Fibroblast of lung (primary cell): ENCODE measurements at regions not wholly inside any gene's neighbourhood (a gene's known extent, or its start where the extent isn't known, plus 50 kb on each side); places are given as distances from the start of the nearest gene placed in this dataset.
A peak's percentile ranks its signal among the peaks of the same experiment; 100 is the strongest.

ENCODE experiments used
- DNase-seq, 2 donors: peaks; one replicate each; pipeline versions ENCODE4 v3.0.0 to v3.0.0-alpha.2; 2010; ENCODE audit warnings: low read depth in 2 of 2
- H2AFZ ChIP-seq: 2 replicates; pipeline ENCODE4 v1.5.1; 2012; ENCODE audit warnings: low read length, control low read depth, inconsistent platforms
- H3K27ac ChIP-seq: 2 replicates; pipeline ENCODE4 v1.5.1; 2011; ENCODE audit warnings: low read length, control low read depth; ENCODE audit not compliant: insufficient read depth
- H3K27me3 ChIP-seq: 2 replicates; pipeline ENCODE4 v1.5.1; 2011; ENCODE audit warnings: mild to moderate bottlenecking, low read length; ENCODE audit not compliant: control insufficient read depth, insufficient read depth
- H3K36me3 ChIP-seq: 2 replicates; pipeline ENCODE4 v1.5.1; 2011; ENCODE audit warnings: low read length; ENCODE audit not compliant: control insufficient read depth, insufficient read depth
- H3K4me1 ChIP-seq: 2 replicates; pipeline ENCODE4 v1.5.1; 2011; ENCODE audit warnings: low read length; ENCODE audit not compliant: control insufficient read depth, insufficient read depth; ENCODE audit errors: extremely low read depth
- H3K4me2 ChIP-seq: 2 replicates; pipeline ENCODE4 v1.5.1; 2011; ENCODE audit warnings: low read length, control low read depth; ENCODE audit not compliant: insufficient read depth; ENCODE audit errors: extremely low read depth
- H3K4me3 ChIP-seq, 4 experiments: fragments of 200-600 bp in 1 of 4; sonication (generic) in 1 of 4; replicated peaks in 1 of 4; 2 replicates each; pipeline ENCODE4 v1.5.1; 2011 to 2016; ENCODE audit warnings: low read length in 4 of 4, low read depth in 3 of 4, mild to moderate bottlenecking in 3 of 4, control low read depth in 2 of 4, inconsistent platforms in 1 of 4, mixed read lengths in 1 of 4; ENCODE audit not compliant: insufficient read depth in 1 of 4; ENCODE audit errors: control extremely low read depth in 1 of 4
- H3K79me2 ChIP-seq: 2 replicates; pipeline ENCODE4 v1.5.1; 2012; ENCODE audit warnings: mild to moderate bottlenecking, low read length, inconsistent platforms; ENCODE audit not compliant: control insufficient read depth, insufficient read depth
- H3K9ac ChIP-seq: 2 replicates; pipeline ENCODE4 v1.5.1; 2011; ENCODE audit warnings: mild to moderate bottlenecking, low read length, control low read depth; ENCODE audit not compliant: insufficient read depth
- H3K9me3 ChIP-seq: 2 replicates; pipeline ENCODE4 v1.5.1; 2012; ENCODE audit warnings: low read depth, low read length; ENCODE audit not compliant: control insufficient read depth, insufficient read depth
- H4K20me1 ChIP-seq: 2 replicates; pipeline ENCODE4 v1.5.1; 2011; ENCODE audit warnings: low read length; ENCODE audit not compliant: control insufficient read depth, insufficient read depth; ENCODE audit errors: extremely low read depth
- EZH2 ChIP-seq: IDR thresholded peaks from 2 replicates; pipeline ENCODE4 v1.5.1; 2012; ENCODE audit warnings: low read length, control low read depth, mild to moderate bottlenecking; ENCODE audit errors: missing control alignments
- TF ChIP-seq, protein P1 (sequence below), 2 donors: IDR thresholded peaks in 1 of 2; conservative IDR thresholded peaks in 1 of 2; 1 replicate in 1 of 2; 2 replicates in 1 of 2; pipeline ENCODE4 v1.5.1; 2011 to 2012; ENCODE audit warnings: low read length in 2 of 2, control low read depth in 1 of 2, inconsistent platforms in 1 of 2, low read depth in 1 of 2, mild to moderate bottlenecking in 1 of 2

DNA sequence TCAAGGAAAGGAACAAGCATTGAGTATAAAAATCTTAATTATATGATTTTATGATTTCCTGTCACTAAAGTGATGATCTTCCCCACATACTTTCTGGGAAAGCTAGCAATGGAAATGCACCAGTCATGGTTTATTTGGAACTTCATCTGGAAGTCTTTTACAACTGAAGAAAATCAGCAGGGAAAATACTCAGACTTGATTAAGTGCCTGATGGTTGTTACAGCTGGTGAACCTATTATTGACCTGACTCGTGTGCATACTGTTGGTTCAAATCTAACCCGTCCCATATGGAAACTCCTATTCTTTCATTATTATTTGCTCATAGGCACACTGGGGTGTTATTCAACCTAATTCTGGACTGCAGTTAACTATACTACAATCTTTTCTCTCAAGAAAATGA lies 701.8 kb upstream of the CCDC54 start:
- no peak overlapping the region for H3K27ac ChIP-seq
- no peaks in the 10 kb centered on the region for H3K4me1 ChIP-seq
- no peak overlapping the region for H2AFZ ChIP-seq
- no peak overlapping the region for H3K4me3 ChIP-seq
- H4K20me1 ChIP-seq = no peaks in the 10 kb centered on the region
- no peak for TF ChIP-seq EZH2
- TF ChIP-seq, protein P1, sequence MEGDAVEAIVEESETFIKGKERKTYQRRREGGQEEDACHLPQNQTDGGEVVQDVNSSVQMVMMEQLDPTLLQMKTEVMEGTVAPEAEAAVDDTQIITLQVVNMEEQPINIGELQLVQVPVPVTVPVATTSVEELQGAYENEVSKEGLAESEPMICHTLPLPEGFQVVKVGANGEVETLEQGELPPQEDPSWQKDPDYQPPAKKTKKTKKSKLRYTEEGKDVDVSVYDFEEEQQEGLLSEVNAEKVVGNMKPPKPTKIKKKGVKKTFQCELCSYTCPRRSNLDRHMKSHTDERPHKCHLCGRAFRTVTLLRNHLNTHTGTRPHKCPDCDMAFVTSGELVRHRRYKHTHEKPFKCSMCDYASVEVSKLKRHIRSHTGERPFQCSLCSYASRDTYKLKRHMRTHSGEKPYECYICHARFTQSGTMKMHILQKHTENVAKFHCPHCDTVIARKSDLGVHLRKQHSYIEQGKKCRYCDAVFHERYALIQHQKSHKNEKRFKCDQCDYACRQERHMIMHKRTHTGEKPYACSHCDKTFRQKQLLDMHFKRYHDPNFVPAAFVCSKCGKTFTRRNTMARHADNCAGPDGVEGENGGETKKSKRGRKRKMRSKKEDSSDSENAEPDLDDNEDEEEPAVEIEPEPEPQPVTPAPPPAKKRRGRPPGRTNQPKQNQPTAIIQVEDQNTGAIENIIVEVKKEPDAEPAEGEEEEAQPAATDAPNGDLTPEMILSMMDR (conservative IDR thresholded peaks at IDR 0.05 in 1 of 2, IDR thresholded peaks at IDR 0.05 in 1 of 2; ENCODE audit: low read depth in 1 of 2, low read length in 2 of 2) = no peak
- no peaks in the 10 kb centered on the region for H3K36me3 ChIP-seq
- H3K79me2 ChIP-seq = no peaks in the 10 kb centered on the region
- no peaks in the 10 kb centered on the region for H3K9me3 ChIP-seq
- no peak overlapping the region for H3K9ac ChIP-seq
- DNase-seq = no peak
- H3K4me2 ChIP-seq = no peak overlapping the region
- H3K27me3 ChIP-seq = no peaks in the 10 kb centered on the region

DNA sequence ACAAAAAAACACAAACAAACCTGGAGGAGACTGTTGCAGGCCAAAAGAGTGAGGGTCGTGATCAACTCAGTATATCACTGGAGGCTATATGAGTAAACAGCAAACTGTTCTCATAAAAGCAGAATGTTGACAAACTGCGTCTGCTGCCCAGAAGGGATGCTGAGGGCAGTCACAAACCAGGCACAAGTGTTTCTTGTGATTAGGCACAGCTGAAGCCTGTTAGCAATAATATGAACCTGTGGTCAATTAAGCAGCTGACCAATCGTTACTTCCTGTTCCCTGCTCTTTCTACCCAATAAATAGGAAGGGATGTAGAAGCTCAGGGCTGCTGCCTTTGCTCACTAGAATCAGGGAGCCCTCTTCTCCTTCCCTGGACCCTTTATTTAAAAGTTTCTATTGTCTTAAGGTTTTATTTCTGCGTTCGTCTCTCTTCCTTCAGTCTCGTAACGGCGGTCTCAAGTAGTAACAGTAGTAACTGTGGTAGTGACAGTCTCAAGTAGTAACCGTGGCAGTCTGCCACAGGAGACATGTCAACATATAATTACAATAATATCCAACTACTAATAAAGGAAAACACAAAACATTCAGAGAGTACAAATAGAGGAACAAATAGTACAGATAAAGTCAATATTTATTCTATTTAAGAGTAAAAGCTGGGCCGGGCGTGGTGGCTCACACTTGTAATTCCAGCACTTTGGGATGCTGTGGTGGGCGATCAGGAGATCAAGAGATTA lies 698.4 kb upstream of the CCDC54 start:
- Histone ChIP-seq H3K4me1 (no peaks in the 10 kb centered on the region), H3K27ac (no peak overlapping the region), H3K4me2 (no peak overlapping the region), H4K20me1 (no peaks in the 10 kb centered on the region), H3K9me3 (no peaks in the 10 kb centered on the region), H3K36me3 (no peaks in the 10 kb centered on the region), H3K9ac (no peak overlapping the region), H3K79me2 (no peaks in the 10 kb centered on the region), H3K27me3 (no peaks in the 10 kb centered on the region), H3K4me3 (no peak overlapping the region), H2AFZ (no peak overlapping the region)
- TF ChIP-seq EZH2 = no peak
- TF ChIP-seq, protein P1 (conservative IDR thresholded peaks at IDR 0.05 in 1 of 2, IDR thresholded peaks at IDR 0.05 in 1 of 2; ENCODE audit: low read depth in 1 of 2, low read length in 2 of 2) = no peak
- DNase-seq = no peak

DNA sequence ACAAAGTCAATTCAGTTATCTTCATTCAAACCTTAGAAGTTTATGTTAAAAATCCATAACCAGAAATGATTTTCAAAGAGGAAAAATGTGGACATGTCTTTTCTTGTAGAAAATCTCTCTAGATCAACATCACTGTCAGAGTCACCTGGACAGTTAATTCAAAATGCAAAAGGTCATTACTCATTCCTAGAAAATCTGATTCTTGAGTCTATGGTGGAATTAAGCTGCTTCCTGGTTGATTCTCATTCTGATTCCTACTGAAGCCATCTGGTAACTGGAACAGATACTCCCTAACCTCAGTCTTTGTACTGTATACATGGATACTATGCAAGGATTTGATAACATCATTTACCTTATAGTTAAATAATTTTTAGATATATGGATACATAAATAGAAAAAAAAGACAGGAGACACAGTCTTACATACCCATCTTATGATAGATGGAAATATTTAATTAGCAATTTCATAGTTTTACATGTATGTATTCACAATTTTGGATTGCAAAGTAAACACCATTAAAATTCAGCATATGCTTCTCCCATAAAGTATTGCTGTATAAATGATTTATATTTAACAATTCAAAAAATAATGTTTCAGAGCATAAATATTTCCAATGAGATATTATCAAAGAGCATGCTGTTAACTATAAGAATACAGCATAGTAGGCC lies 693.2 kb upstream of the CCDC54 start:
- Histone ChIP-seq H3K4me1 (no peaks in the 10 kb centered on the region), H3K79me2 (no peaks in the 10 kb centered on the region), H3K36me3 (no peaks in the 10 kb centered on the region), H4K20me1 (no peaks in the 10 kb centered on the region), H3K9me3 (no peaks in the 10 kb centered on the region), H3K27ac (no peak overlapping the region), H3K4me3 (no peak overlapping the region), H3K4me2 (no peak overlapping the region), H3K9ac (no peak overlapping the region), H3K27me3 (no peaks in the 10 kb centered on the region), H2AFZ (no peak overlapping the region)
- TF ChIP-seq, protein P1 (conservative IDR thresholded peaks at IDR 0.05 in 1 of 2, IDR thresholded peaks at IDR 0.05 in 1 of 2; ENCODE audit: low read depth in 1 of 2, low read length in 2 of 2) = no peak
- DNase-seq = peak in 1 of 2 donors; percentile 10
